LoVo (cell line): ENCODE measurements at regions not wholly inside any gene's neighbourhood (a gene's known extent, or its start where the extent isn't known, plus 50 kb on each side); places are given as distances from the start of the nearest gene placed in this dataset.
"Not testable (repeated sequence)": the region's sequence is repeated elsewhere in the genome, so short reads cannot be mapped to it uniquely, and the experiment has no call there.

ENCODE experiments used
- DNase-seq: peaks from one replicate; pipeline ENCODE4 v3.0.0-alpha.2; 2016; ENCODE audit warnings: low spot score

DNA sequence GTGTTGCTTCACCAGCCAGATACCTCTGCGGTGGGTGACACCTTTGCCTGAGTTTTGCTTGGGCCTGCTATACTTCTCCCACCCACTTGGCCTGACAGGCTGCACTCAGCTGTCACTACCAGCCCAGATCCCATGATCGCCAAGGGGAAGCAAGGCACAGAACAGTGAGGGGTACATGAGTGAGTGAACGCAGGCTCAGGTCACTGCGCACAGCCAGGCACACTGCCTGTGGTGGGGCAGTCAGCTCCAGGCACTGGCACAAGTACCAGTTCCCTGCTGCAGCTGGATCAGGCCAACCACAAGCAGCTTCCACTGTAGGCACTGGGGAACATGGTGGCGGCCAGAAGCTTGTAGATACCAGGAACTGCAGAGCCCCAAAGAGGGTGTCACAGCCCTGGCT lies 441.9 kb upstream of the GRM3 start:
- DNase-seq: no peak

DNA sequence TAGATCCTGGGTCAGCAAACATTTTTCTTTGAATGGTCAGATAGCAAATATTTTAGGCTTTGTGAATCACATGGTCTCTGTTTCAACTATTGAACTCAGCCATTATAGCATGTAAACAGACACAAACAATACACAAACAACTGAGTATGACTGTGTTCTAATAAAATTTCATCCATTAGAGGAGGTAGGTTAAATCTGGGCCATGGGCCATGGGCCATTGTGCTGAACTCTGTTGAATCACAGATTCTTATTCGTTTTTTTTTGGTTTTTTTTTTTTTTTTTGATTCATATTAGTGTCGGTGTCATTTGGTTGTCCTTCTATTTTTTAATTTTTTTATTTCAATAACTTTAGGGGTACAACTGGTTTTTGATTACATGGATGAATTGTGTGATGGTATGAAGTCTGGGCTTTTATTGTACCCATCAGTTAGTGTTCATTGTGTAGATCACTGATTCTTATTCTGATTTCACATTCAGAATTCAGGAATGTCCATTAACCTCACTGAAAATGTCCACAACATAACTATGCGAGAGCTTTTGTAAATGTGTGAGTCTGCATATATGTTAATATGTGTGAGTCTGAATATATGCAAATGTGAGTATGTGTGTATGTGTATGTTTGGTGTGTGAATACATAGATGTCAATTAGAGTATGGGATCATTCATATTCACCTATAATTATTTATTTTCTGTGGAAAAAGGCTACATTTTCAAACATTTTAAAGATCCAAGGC lies 443.7 kb upstream of the GRM3 start:
- no peak for DNase-seq

- no peak for DNase-seq
These were observed 453.4 kb upstream of the GRM3 start for GRCh38 chr7:86190351-86190750.

GRCh38 chr7:86181474-86181873 lies 462.2 kb upstream of the GRM3 start:
- no peak for DNase-seq

- DNase-seq: no peak
These were observed 478.9 kb upstream of the GRM3 start for GRCh38 chr7:86164827-86165226.

- no peak for DNase-seq
These were observed 485.6 kb upstream of the GRM3 start for GRCh38 chr7:86158111-86158510.

GRCh38 chr7:86155623-86156022 lies 488.1 kb upstream of the GRM3 start:
- DNase-seq: no peak

GRCh38 chr7:86152926-86153325 lies 490.8 kb upstream of the GRM3 start:
- DNase-seq: no peak

DNA sequence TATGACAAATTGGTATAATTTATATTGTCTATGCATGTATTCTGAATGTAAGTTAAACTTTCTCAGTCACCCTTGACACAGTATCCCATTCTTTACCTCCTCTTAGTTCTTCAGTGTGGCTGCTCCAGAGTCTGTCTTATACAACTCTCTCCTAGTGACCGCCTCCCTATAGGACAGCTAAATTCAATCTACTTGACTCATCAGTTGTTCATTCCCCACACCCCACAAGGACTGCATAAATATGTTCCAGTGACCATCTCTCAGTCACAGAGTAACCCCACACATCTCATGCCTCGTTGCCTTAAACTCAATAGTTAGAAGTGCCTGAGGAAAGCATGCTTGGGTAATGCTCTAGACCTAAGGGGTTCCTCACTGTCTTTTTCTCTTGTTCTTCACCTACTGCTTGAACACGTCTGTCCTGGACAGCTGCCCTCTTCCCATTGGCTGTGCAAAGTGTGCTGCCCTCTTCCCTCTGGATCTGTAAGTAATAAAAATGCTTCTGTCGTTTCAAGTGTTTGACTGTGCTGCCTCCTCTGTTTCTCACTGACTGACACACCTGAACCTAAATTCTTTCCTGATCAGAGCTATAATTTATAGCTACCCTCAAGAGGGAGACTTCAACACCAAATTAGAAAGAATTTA lies 494.6 kb upstream of the GRM3 start:
- DNase-seq: no peak

DNA sequence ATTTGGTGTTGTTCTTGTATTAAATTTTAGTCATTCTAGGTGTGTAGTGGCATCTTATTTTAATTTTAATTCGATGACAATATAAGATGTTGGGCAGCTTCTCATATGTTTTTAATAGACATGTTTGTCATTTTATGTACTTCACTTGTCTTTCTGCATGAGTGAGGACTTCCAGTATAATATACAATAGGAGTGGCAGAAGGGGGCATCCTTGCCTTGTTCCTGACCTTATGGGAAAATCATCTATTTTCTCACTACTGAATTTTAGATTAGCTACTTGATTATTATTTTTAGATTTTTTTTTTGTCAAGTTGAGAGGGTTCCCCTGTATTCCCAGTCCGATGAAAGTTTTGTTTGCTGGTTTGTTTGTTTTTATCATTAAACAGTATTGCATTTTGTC lies 495.2 kb upstream of the GRM3 start:
- no peak for DNase-seq

- no peak for DNase-seq
These were observed 506.4 kb upstream of the GRM3 start for GRCh38 chr7:86137343-86137742.

GRCh38 chr7:86130268-86130667 lies 513.4 kb upstream of the GRM3 start:
- DNase-seq: no peak

DNA sequence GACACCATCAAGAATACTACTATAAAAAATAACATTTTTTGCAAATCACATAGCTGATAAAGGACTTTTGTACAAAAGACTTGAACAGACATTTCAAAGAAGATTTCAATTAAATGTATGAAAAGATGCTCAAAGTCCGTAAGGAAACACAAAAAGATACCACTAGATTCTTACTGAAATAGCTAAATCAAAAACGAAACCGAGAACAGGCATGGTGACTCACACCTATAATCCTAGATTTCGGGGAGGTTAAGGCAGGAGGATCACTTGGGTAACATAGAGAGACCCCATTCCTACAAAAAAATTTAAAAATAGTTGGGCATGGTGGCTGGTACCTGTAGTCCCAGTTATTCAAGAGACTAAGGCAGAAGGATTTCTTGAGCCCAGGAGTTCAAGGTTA lies 520.2 kb upstream of the GRM3 start:
- DNase-seq: no peak

GRCh38 chr7:86094166-86094669 lies 549.5 kb upstream of the GRM3 start:
- no peak for DNase-seq

- DNase-seq: no peak
These were observed 552.3 kb upstream of the GRM3 start for GRCh38 chr7:86091369-86091768.

GRCh38 chr7:86089455-86089854 lies 554.3 kb upstream of the GRM3 start:
- DNase-seq: no peak

DNA sequence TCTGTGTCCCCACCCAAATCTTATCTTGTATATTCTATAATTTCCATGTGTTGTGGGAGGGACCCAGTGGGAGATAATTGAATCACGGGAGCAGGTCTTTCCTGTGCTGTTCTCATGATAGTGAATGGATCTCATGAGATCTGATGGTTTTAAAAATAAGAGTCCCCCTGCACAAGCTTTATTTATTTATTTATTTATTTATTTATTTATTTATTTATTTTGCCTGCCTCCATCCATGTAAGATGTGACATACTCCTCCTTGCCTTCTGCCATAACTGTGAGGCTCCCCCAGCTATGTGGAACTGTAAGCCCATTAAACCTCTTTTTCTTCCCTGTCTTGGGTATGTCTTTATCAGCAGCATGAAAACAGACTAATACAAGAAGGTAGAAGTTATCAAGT lies 579.1 kb upstream of the GRM3 start:
- not testable (repeated sequence) for DNase-seq

- DNase-seq: no peak
These were observed 585.1 kb upstream of the GRM3 start for GRCh38 chr7:86058649-86059048.

GRCh38 chr7:86050918-86051317 lies 592.8 kb upstream of the GRM3 start:
- no peak for DNase-seq

- DNase-seq: no peak
These were observed 593.8 kb upstream of the GRM3 start for GRCh38 chr7:86049910-86050309.

GRCh38 chr7:86045197-86045596 lies 598.5 kb upstream of the GRM3 start:
- DNase-seq: not testable (repeated sequence)

DNA sequence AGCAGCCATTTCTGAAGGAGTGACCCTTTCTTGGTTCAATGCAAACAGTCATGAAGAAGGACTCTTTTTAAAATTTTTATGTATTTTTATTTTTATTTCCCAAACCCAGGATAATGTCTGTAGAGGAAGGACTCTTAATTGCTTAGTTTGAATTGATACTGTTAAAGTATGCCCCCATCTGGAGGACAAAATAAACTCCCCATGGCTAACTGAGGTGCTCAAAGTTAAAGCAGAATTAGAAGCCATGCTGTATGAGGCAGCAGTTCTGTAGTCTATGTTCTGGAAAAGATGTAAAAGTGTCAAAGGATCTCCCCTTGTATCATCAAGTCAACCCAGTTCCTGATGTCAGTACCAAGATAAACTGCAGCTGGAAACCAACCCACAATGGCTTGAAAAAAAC lies 617.9 kb upstream of the GRM3 start:
- DNase-seq: no peak

GRCh38 chr7:86013662-86014061 lies 630.0 kb upstream of the GRM3 start:
- DNase-seq: no peak

- DNase-seq: no peak
These were observed 630.7 kb upstream of the GRM3 start for GRCh38 chr7:86012971-86013370.
